HG03521 (cell line): ENCODE measurements at regions not wholly inside any gene's neighbourhood (a gene's known extent, or its start where the extent isn't known, plus 50 kb on each side); places are given as distances from the start of the nearest gene placed in this dataset.

ENCODE experiments used
- ATAC-seq: cut with Tn5 transposase; IDR thresholded peaks from one replicate; pipeline ENCODE4 v1.9.1; 2021; ENCODE audit warnings: mild to moderate bottlenecking, moderate library complexity; ENCODE audit not compliant: unreplicated experiment

DNA sequence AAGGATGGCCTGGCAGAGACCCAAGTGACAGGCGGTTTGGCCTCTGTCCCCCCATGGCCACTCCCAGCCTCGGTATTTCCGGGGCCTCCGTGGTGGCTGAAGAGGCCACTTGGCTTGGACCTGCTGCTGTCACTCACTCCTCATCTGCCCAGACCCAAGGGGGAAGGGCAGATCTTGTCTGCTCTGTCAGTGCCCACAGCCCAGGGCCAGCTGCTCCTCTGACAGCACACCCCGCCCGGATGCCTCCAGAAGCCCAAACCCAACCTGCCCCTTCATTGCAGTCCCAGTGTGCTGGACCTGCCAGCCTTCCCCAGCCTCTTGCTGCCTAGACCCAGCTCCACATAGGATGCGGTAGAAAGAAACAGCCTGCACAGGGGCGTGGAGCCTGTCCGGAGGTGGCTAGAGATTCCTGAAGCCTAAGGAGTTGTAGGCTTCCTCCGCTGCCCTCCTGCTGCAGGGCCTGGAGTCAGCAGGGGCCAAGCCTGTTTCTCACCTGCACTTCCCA, 52.0 kb downstream of the MAGEF1 start:
- ATAC-seq, result no peak

DNA sequence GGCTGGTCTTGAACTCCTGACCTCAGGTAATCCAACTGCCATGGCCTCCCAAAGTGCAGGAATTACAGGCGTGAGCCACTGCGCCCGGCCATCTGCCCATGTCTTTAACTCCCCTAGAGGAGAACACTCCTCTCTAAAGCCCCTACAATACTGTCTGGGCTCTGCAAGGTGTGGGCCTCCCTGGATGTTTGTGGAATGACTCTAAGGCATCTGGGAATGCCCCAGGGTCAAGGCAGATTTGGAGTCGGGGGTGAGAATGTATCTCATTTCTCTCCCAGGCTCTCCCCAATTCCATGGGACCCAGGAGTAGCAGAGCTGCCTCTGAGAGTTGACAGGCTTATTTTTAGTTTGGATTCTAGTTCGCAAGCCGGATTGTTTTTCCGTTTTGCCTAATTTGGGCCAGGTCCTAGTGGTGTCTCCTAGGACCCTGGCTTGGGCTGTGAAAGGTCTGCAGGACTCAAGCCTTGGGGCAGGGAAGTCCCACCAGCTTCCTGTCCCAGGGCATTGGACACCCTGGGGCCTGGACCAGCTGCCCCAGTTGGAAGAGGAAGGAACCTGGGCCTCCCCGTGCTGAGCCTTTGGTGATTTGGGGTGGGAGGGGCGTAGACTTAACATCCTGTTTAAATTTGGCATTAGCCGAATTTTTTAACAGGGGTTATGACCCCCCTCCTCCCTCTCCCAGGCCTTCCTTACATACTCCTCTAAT, 53.5 kb downstream of the MAGEF1 start:
- ATAC-seq, result no peak

DNA sequence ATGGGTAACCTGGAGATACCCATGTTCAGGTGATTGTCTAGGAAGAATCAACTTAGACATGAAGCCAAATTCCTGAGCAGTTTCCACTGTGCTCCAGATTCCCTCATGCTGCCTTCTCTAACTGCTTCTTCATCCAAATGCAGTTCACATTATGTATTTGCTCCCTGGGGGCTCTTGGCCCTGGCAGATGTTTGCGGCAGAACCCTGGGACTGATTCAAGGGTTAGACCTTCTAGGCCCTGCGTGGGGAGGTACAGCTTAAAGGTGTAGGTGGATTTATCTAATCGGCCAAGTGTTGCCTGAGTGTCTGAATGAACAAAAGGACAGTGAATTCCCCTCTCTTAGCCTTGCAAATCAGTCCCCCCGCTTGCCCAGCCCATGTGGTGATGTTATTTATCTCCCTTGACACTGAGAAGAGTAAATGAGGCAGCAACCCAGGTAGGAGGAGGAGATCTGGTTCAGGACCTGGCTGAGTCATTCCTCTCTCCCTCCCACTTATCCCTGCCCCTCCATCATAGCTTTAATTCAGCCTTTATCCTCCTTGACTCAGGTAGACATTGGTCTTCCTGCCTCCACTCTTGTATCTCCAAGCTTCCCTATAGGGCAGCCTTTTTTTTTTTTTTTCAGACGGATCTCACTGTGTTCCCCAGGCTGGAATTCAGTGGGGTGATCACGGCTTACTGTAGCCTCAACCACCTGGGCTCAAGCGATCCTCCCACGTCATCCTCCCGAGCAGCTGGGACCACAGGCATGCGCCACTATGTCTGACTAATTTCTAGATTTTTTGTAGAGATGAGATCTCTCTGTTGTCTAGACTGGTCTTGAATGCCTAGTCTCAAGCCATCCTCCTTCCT, 54.8 kb downstream of the MAGEF1 start:
- peak; percentile 61 for ATAC-seq

DNA sequence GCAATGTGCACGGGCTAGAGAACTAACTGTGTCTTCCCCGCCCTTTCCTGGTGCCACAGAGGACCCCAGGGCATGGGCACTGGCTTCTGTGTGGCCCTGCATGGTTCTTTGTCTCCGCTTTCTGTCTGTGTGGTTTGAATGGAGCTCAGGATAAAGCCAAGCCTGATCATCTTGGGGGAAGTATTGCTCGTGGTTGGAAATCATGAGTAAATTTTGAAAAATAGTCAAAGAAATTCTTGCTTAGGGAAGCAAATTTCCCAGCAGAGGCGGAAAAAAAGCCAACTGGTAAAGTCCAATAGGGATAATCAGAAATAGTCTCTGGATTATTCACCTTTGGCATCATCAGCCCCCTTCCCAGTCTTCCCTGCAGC, 55.4 kb downstream of the MAGEF1 start:
- ATAC-seq, result no peak

DNA sequence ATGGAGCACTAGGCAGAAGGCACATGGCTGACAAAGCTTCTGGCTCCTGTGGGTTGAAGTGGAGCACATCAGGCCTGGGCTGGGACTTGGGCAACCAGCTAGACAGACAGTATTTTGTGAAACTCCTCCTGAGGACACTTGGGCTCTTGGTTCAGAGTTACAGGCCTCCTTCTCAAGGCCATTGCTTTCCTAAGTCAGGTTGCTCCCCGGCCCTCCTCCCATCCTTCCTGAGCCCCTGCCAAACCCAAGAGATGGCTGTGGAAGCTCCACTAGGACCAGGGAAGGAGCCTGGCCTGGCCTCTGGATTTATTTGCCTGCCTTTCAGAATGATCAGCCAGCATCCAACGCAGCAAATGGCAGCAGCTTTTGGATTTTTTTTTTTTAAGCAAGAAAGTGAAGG, 56.3 kb downstream of the MAGEF1 start:
- ATAC-seq, result no peak

DNA sequence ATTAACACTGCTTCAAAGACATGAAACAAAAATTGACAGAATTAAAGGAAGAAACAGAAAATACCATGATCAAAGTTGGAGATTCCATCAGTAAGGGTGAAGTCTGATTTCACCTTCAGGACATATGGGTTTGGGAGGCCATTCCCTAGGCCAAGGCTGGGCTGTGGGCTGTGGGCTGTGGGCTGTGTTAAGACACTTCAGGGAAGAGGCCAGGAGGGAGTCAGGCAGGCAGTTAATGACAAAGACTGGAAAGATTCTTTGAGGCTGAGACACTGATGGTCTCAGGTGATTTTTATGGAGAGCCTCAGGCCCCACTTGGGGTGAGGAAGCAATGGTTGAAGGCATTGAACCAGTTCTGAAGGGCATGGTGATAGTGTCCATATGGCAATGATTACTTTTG, 57.5 kb downstream of the MAGEF1 start:
- no peak for ATAC-seq

- no peak for ATAC-seq
These were observed 59.4 kb downstream of the MAGEF1 start for GRCh38 chr3:184652465-184652864.

DNA sequence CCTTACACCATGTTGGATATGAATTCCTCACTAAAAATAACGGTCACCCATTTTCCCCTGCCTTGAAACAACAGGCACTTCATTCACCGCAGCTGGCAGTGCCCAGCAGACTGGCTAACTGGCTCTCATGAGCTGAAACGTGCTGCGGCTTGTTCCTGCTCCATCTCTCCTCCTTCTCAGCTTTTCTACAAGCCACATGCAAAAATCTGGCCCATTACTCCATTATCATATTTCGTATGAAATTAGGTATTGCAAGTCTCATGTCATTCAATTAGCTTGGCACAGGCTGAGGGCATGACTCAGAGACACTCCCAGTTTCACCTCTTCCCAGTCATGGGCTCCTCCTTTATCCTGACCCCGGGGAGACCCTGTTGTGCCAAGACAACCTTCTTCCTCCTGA, 60.0 kb downstream of the MAGEF1 start:
- no peak for ATAC-seq

DNA sequence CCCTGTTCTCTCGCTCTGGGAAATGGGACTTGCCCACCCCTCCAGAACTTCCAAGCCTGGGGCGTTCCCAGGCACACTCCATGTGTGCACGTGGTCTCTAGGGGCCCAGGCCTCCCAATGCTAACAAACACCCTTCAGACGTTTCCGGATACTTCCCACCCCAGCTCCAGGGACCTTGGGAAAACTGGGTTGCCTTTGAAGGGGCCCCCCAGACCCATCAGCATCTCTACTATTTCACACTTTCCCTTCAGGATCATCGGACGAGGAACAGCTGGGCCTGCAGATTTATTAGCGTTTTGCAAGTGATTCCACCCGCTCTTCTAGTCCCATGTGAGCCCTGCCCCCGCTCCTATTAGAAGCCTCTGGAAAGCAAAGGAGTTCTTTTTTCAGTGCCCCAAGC, 63.2 kb downstream of the MAGEF1 start:
- ATAC-seq, result no peak

- ATAC-seq, result no peak
These were observed 64.4 kb downstream of the MAGEF1 start for GRCh38 chr3:184647405-184647936.

- ATAC-seq, result no peak
These were observed 66.5 kb downstream of the MAGEF1 start for GRCh38 chr3:184645336-184645735.

DNA sequence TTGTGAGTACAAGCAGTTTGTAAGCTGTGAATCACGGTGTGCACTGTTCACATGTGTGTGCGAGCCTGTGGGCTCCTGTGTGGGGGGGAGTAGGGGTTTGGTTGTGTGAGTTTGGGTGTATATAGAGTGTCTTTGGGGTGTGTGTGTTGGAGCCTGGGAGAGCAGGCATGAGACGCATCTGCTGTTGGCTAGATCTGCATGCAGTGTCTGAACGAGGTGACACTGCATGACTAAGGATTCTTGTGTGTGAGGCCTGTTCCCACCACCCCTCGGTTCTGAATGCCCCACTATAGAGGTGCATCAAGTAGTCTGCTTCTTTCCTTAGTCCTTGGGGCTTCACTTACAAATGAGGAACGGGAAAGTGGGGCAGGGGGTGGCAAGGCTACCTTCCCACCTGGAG, 68.4 kb downstream of the MAGEF1 start:
- no peak for ATAC-seq

DNA sequence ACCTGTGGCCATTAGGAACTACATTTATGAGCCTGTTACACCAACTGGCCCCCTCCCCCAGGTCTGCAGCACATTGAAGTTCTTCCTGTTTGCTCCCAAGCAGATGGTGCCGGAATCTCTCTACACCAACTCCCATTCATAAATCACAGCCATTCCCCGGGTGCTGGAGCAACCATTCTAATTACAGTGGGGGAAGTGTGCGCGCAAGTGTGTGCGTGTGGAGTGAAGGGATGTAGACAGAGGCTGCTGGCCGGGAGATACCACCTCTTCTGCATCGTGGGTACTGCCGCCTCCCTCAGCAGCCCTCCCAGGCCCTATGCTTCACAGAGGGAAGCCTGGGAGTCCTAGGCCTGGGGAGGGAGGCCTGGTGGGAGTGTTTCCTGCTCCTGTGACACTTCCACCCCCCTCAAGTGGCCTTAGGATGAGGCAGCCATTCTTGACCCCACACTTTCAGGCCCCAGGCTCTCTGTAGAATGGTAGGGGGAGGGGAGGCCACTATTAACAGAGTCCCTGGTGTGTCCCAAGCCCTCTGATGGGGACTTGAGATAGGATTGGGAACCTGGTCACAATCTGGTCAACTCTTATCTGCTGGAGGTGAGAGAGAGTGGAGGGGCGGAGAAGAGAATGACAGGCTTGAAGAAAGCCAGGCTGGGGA, 69.1 kb downstream of the MAGEF1 start:
- no peak for ATAC-seq

DNA sequence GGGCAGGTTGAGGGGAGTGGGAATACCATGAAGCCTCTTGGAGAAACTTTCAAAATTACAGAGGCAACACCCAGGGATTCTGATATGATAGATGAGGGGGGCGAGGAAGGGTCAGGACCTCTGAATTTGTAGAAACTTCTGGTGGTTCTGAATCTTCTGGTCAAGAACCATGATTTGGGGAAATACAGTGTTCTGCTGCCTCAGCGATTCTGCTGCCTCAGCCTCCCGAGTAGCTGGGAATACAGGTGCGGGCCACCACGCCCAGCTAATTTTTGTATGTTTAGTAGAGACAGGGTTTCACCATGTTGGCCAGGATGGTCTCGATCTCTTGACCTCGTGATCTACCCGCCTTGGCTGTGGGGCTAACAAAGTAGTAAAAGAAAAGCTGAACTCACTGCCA, 70.4 kb downstream of the MAGEF1 start:
- ATAC-seq, result no peak

DNA sequence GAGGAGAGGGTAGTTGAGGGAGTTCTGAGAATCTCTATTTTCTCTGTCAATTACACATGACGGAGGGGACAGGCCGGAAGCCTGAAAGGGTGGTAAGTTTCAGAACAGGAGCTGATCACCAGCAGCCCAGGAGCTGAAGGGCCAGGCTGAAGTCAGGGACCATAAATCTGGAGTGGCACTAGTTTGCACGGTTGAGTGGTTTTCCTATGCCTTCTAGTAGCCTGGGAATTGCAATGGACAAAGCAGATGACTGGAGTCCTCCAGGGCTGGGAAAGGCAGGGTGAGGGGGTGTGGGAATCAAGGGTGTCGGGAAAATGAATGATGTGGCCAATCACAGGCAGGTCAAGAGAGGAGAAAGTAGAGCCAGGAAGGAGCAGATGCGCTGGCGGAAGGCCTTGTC, 72.5 kb downstream of the MAGEF1 start:
- no peak for ATAC-seq

DNA sequence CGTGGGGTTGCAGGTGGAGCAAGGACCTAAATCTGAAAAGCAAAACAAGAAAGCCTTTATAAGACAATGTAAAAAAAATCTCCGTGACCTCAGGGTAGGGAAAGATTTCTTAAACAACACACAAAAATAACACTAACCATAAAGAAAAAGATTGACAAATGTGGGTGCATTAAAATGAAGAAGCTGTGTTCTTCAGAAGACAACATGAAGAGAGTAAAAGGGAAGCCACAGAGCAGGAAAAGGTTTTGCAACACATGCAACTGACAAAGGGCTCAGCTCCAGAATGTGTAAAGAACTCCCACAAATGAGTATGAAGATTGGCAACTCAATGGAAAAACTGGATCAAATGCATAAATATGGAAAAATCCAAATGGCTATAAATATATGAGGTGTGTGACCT, 74.2 kb downstream of the MAGEF1 start:
- ATAC-seq, result no peak

DNA sequence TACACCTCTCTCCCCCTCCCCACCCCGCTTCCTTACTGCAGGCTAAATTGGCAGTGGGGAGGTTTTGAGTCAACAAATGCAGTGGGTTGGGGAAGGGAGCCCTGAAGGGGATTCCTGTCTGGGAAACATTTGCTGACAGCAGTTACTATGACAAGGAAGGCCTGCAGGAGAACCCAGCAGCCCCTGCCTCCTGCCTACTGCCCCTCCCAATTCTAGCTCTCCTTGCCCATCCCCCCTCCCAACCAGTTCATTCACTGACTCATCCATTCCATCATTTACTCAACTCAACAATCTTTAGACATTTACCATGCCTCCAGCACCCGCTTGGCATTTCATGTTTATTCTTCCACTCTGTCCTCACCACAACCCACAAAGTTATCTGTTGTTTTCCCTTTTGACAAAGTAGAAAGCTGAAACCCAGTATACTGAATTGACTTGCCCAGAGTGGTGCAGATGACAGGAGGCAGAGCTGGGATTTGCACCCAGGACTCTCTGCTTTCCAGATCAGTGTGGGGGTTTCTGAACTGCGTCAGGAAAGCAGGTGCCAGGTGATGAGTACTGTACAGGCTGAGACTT, 75.0 kb downstream of the MAGEF1 start:
- ATAC-seq, result no peak

- no peak for ATAC-seq
These were observed 74.2 kb downstream of the EPHB3 start for GRCh38 chr3:184635774-184636173.

DNA sequence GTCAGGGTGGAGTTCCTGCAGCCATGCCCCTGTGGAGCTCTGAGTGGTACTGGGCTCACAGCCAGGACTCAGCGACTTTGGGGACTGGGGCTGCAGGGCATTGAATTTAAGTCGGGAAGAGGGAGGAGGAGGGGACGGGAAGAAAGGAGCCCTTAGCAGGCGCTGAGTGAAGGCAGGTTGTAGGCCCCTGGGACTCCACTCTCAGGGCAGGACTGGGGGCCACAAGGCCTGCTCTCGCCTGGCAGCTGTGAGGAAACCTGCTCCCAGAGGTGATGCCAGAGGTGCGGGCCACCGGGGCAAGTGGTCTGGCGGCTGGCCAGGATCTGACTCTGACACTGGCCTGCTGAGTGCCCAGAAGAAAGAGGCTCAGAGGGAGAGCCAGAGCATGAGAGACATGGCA, 73.5 kb downstream of the EPHB3 start:
- ATAC-seq, result no peak

GRCh38 chr3:184633237-184633579, 71.6 kb downstream of the EPHB3 start:
- ATAC-seq, result no peak

DNA sequence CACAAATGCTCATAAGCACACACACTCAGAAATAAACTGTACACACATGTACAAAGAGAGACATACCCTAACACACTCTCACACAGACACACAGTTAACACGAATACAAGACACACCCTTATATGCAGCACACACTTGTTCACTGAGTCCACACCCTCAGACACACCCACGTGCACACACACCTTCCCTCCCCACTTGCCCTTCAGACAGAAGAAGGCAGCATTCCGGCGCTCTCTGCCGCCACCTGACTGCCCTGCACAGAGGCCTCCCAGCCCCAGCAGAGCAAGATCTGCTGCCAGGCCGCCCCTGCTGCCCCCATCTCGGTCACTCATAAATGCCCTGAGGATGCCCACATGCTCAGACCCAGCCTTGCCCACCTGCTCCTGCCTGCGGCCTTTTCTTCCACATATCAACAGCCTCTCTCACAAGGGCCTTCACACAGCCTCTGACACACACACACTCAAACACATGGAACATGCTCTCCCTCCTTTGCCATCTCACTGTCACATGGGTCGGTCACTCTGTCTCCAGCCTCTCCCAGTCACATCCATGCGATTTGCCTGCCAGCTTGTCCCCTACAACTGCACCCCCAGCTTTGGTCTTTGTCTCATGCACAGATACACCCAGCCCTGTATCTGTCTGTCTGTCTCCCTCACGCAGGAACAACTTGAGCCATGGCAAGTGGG, 71.1 kb downstream of the EPHB3 start:
- ATAC-seq, result no peak
